Left kidney (tissue), 1 donor: ENCODE measurements at regions not wholly inside any gene's neighbourhood (a gene's known extent, or its start where the extent isn't known, plus 50 kb on each side); places are given as distances from the start of the nearest gene placed in this dataset.

Source experiments
- DNase-seq: peaks from one replicate; pipeline ENCODE4 v3.0.0-alpha.2; 2013

- DNase-seq = no peak
These were observed 362.8 kb downstream of the INHBA start for GRCh38 chr7:41339913-41340676.

- DNase-seq = no peak
These were observed 365.9 kb downstream of the INHBA start for GRCh38 chr7:41336981-41337380.

GRCh38 chr7:41336455-41336952, 366.4 kb downstream of the INHBA start:
- no peak for DNase-seq

- DNase-seq = no peak
These were observed 368.6 kb downstream of the INHBA start for GRCh38 chr7:41334071-41334862.

GRCh38 chr7:41333511-41333910, 369.4 kb downstream of the INHBA start:
- DNase-seq = no peak

GRCh38 chr7:41331194-41331593, 371.7 kb downstream of the INHBA start:
- no peak for DNase-seq

GRCh38 chr7:41328544-41328943, 374.3 kb downstream of the INHBA start:
- no peak for DNase-seq

- DNase-seq = no peak
These were observed 374.8 kb downstream of the INHBA start for GRCh38 chr7:41328131-41328530.

- DNase-seq = no peak
These were observed 376.3 kb downstream of the INHBA start for GRCh38 chr7:41326616-41327015.

- DNase-seq = no peak
These were observed 379.1 kb downstream of the INHBA start for GRCh38 chr7:41323806-41324205.

- DNase-seq = no peak
These were observed 383.3 kb downstream of the INHBA start for GRCh38 chr7:41319581-41319980.

- no peak for DNase-seq
These were observed 386.5 kb downstream of the INHBA start for GRCh38 chr7:41316410-41316809.

- no peak for DNase-seq
These were observed 387.1 kb downstream of the INHBA start for GRCh38 chr7:41315764-41316163.

GRCh38 chr7:41313171-41313570, 389.7 kb downstream of the INHBA start:
- DNase-seq = no peak

GRCh38 chr7:41312235-41312634, 390.7 kb downstream of the INHBA start:
- DNase-seq = no peak

GRCh38 chr7:41311301-41311700, 391.6 kb downstream of the INHBA start:
- DNase-seq = no peak

GRCh38 chr7:41306486-41306885, 396.4 kb downstream of the INHBA start:
- DNase-seq = no peak

GRCh38 chr7:41305001-41305400, 397.9 kb downstream of the INHBA start:
- no peak for DNase-seq

GRCh38 chr7:41303709-41304108, 399.2 kb downstream of the INHBA start:
- DNase-seq = no peak

- no peak for DNase-seq
These were observed 404.5 kb downstream of the INHBA start for GRCh38 chr7:41298409-41298808.

GRCh38 chr7:41297166-41297565, 405.7 kb downstream of the INHBA start:
- no peak for DNase-seq

GRCh38 chr7:41295455-41295815, 407.5 kb downstream of the INHBA start:
- DNase-seq = no peak
